ENCODE measurements at regions not wholly inside any gene's neighbourhood (a gene's known extent, or its start where the extent isn't known, plus 50 kb on each side); places are given as distances from the start of the nearest gene placed in this dataset.

- no peak for DNase-seq (ENCODE audit: low read depth)
Measured at GRCh38 chr3:159898147-159898546, 90.5 kb upstream of the IL12A start.

- DNase-seq (ENCODE audit: low read depth), result no peak
Measured at GRCh38 chr3:159899166-159899565, 89.5 kb upstream of the IL12A start.

GRCh38 chr3:159902546-159903314 lies 85.9 kb upstream of the IL12A start:
- DNase-seq (ENCODE audit: low read depth), result no peak

- DNase-seq (ENCODE audit: low read depth), result no peak
Measured at GRCh38 chr3:159904455-159904854, 84.2 kb upstream of the IL12A start.

- DNase-seq (ENCODE audit: low read depth), result peak; percentile 50
Measured at GRCh38 chr3:159904911-159905310, 83.7 kb upstream of the IL12A start.

- DNase-seq (ENCODE audit: low read depth), result no peak
Measured at GRCh38 chr3:159907828-159908227, 80.8 kb upstream of the IL12A start.

GRCh38 chr3:159910991-159911663 lies 77.5 kb upstream of the IL12A start:
- DNase-seq (ENCODE audit: low read depth), result no peak

GRCh38 chr3:159911664-159912037 lies 77.0 kb upstream of the IL12A start:
- no peak for DNase-seq (ENCODE audit: low read depth)

GRCh38 chr3:159913712-159914414 lies 74.8 kb upstream of the IL12A start:
- DNase-seq (ENCODE audit: low read depth), result no peak

GRCh38 chr3:159914426-159914825 lies 74.2 kb upstream of the IL12A start:
- no peak for DNase-seq (ENCODE audit: low read depth)

GRCh38 chr3:159916052-159916451 lies 72.6 kb upstream of the IL12A start:
- no peak for DNase-seq (ENCODE audit: low read depth)

- DNase-seq (ENCODE audit: low read depth), result no peak
Measured at GRCh38 chr3:159917141-159917540, 71.5 kb upstream of the IL12A start.

GRCh38 chr3:159919873-159920272 lies 68.8 kb upstream of the IL12A start:
- no peak for DNase-seq (ENCODE audit: low read depth)

GRCh38 chr3:159922193-159922840 lies 66.3 kb upstream of the IL12A start:
- no peak for DNase-seq (ENCODE audit: low read depth)

- DNase-seq (ENCODE audit: low read depth), result no peak
Measured at GRCh38 chr3:159922861-159923312, 65.7 kb upstream of the IL12A start.

- no peak for DNase-seq (ENCODE audit: low read depth)
Measured at GRCh38 chr3:159923336-159923735, 65.3 kb upstream of the IL12A start.

- no peak for DNase-seq (ENCODE audit: low read depth)
Measured at GRCh38 chr3:159923956-159924355, 64.7 kb upstream of the IL12A start.

GRCh38 chr3:159924411-159924810 lies 64.2 kb upstream of the IL12A start:
- DNase-seq (ENCODE audit: low read depth), result no peak

GRCh38 chr3:159925248-159925647 lies 63.4 kb upstream of the IL12A start:
- DNase-seq (ENCODE audit: low read depth), result no peak

GRCh38 chr3:159926573-159926972 lies 62.1 kb upstream of the IL12A start:
- DNase-seq (ENCODE audit: low read depth), result no peak

GRCh38 chr3:159928071-159928491 lies 60.6 kb upstream of the IL12A start:
- DNase-seq (ENCODE audit: low read depth), result no peak

- peak; percentile 97 for DNase-seq (ENCODE audit: low read depth)
Measured at GRCh38 chr3:159928666-159929065, 60.0 kb upstream of the IL12A start.

All from GM04504 (cell line).